A673 (cell line): ENCODE measurements at regions not wholly inside any gene's neighbourhood (a gene's known extent, or its start where the extent isn't known, plus 50 kb on each side); places are given as distances from the start of the nearest gene placed in this dataset.

ENCODE experiments used
- EZH2 ChIP-seq: fragments of 200-600 bp; sonication (generic); IDR thresholded peaks from 2 replicates; pipeline ENCODE4 v1.6.1; 2017; ENCODE audit warnings: borderline replicate concordance, low read depth, mild to moderate bottlenecking, mixed read lengths, antibody characterized with exemption, low read length; ENCODE audit not compliant: poor library complexity, severe bottlenecking
- TF ChIP-seq, protein P1 (sequence below): fragments of 300-800, 200-600 bp; sonication (generic); conservative IDR thresholded peaks from 2 replicates; pipeline ENCODE4 v1.5.1; 2017; ENCODE audit warnings: low read depth, mild to moderate bottlenecking, antibody characterized with exemption, low read length, moderate library complexity, mixed read lengths

DNA sequence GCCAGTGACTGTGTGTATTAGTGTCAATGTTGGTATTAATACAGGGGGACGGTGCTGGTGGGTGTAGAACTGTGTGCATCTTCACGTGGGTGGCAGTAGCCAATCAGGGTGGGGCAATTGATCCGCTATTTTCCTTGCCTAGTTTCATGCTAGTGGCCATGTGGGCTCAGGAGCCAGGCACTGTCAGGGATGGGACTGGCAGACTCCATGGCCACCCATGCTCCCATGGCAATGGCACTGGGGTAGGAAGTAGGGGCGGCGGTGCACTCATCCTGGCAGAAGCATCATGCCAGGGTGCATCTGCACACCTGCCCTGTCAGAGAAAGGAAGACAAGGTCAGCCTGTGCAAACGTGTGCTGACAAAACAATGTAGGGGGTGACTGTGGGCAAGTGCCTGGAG is 122.1 kb upstream of the MAGEC2 start:
- TF ChIP-seq, protein P1, sequence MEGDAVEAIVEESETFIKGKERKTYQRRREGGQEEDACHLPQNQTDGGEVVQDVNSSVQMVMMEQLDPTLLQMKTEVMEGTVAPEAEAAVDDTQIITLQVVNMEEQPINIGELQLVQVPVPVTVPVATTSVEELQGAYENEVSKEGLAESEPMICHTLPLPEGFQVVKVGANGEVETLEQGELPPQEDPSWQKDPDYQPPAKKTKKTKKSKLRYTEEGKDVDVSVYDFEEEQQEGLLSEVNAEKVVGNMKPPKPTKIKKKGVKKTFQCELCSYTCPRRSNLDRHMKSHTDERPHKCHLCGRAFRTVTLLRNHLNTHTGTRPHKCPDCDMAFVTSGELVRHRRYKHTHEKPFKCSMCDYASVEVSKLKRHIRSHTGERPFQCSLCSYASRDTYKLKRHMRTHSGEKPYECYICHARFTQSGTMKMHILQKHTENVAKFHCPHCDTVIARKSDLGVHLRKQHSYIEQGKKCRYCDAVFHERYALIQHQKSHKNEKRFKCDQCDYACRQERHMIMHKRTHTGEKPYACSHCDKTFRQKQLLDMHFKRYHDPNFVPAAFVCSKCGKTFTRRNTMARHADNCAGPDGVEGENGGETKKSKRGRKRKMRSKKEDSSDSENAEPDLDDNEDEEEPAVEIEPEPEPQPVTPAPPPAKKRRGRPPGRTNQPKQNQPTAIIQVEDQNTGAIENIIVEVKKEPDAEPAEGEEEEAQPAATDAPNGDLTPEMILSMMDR, result no peak
- TF ChIP-seq EZH2, result no peak
